Activated T-cell treated with anti-CD3 and anti-CD28 coated beads for 1 hour (primary cell): ENCODE measurements at regions not wholly inside any gene's neighbourhood (a gene's known extent, or its start where the extent isn't known, plus 50 kb on each side); places are given as distances from the start of the nearest gene placed in this dataset.

Source experiments
- DNase-seq: peaks from one replicate; pipeline ENCODE4 v3.0.0-alpha.2; 2020; ENCODE audit warnings: low read depth

DNA sequence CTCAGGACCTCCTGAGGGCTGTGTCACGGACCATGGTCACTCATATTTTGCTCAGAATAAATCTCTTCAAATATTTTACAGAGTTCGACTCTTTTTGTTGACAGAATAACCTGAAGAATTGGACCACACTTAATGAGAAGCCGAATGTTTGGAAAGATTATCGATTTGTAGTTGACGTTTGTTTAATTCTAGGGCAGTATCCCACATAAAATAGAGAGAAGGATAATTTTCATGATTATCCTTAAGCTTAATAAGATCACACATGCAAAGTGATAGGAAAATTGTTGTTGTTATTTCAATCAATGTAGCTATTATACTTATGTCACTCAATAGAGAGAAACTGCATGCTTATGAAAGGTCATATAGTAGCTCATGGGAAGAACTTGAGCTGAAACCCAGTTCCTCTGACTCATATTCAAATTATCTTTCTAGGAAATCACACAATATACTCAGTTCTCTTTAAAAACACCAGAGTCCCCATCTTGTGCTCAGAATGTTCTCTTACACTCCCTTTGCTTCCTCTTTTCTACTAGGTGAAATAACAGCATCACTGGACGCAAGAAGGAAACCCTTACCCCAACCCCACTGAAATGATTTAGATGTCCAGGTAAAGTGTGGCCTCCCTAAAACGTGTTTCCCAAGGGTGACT is 982.1 kb downstream of the TSN start:
- no peak for DNase-seq

DNA sequence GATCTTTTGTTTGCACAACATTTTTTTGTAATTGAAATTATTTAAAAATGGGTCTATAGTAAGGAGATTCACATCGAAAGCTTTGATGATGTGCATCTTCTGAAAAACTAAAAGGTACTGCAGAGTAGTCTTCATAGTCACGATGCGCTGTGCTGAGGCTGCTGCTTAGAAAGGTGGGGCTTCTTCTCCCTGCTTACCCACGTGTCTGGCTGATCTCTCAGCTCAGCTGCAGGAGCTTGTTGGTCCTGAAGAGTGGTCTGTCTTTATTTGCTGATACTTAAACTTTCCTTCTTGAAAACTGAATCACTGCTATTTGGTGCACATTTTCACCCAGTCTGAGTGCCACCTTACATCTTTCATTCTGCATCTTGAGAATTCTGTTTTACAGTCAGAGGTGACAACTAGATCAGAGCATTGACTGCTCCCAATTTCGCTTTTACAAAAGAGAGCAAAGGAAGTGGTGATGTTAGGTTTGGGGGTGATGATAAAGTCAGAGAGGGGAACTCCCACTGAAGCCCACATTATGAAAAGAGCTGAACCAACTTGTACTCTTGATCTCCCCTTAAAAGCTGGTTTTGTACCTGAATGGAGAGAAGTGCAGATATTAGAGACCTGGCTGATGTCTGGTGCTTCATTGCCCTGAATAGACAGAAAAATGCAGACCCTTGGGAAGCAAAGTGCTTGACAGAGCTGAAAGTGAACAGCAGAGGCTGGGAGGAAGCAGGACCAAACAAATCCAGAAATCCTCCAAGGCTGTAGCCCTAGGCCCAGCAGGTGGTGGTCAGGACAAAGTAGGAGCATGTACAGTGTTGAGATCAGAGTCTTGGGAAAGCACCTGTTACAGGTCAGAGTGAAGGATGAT is 984.5 kb downstream of the TSN start:
- no peak for DNase-seq

DNA sequence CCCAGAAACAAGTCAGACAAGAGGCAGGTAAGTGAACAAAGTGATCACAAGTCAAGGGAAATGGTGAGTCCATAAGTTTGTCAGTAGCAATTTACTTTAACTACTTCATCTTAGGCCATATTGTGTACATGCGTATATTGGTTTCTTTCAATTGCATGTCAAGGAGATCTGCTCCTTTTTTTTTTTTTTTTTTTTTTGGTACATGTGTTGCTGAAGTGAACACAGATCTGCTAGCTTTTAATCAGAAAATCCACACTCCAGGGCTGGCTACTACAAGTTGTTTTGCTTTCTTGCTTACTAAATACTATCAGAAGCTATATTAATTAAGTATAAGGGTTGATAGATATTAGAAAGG is 985.1 kb downstream of the TSN start:
- DNase-seq, result no peak

DNA sequence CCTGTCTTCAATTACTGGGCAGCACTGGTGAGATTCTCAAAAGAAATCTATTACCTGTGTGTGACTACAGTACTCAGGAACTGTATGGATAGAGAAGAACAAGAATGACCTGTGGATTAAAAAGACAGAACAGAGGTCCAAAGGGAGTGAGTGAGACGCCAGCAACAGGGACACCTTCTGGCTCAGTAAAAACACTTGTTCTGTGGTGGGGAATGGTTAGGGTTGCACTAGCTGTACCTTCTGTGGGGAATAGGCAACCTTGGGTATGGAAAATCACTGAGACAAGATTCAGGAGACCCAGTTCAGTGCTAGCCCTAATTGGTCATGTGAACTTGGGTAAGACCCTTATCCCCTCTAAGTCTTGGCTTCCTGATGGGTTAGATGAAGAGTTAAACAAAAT is 986.0 kb downstream of the TSN start:
- DNase-seq, result no peak

DNA sequence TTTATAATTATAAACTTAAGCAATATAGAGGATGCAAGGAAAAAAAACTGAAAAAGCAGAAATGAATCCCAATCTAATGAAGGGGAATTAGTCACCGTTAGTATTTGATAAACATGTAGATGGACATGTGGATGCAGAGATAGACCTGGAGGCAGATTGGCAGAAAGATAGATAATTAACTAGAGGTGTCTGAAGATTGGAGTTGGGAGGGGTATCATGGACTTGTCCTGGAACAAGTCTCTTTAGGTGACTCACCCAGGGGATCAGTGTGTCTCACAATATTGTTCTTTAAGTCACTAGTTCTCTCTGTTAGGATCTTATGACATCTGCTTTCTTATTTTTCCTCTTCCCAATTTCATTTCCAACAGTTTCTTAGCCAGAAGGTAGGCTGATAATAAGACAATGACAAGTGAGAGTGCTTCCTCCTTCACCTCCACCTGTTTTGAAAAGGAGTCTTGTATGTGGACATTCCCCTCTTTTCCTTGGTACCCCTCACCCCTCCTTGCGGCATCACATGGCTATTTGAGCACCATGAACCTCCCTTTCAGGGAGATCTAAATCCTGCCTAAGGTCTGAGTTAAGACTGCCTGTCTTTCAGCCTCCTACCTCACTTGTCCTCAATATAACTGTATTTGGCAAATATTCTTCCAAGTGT is 987.7 kb downstream of the TSN start:
- DNase-seq, result no peak

DNA sequence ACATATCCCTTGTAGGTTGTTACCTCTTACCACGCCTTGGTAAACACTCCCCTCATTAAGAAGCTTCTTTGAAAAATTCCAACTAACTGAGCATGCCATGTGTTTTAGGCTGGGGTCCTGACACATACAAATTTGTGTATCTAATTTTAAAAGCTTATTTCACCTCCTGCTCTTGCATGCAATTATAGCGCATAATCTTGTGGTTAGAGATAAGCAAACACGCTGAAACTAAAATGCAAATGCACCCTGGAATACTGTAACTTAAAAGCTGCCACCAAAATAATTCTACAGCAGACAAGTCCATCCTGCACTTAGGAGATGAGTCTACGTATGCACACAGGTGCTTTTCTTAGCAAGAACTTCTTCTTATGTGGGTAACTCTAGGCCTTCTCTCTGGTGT is 990.2 kb downstream of the TSN start:
- DNase-seq, result no peak

DNA sequence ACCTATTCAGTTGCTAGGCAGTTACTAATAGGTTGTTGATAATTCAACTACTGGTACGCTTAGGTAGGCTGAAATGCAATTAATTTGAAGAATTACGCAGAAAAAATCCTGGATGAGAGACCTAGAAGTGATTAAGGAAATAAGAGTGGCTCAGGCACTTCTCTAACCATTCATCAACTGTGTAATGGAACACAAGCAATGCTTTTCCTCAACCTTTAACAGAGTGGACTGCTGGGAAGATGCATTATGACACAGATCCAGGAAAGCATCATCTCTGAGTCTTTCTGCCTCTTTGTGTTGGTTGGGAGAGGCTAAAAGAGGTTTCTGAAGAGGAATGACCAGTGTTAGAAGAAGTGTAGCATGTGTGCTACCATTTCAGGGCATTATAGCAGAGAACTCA is 992.2 kb downstream of the TSN start:
- DNase-seq, result no peak

DNA sequence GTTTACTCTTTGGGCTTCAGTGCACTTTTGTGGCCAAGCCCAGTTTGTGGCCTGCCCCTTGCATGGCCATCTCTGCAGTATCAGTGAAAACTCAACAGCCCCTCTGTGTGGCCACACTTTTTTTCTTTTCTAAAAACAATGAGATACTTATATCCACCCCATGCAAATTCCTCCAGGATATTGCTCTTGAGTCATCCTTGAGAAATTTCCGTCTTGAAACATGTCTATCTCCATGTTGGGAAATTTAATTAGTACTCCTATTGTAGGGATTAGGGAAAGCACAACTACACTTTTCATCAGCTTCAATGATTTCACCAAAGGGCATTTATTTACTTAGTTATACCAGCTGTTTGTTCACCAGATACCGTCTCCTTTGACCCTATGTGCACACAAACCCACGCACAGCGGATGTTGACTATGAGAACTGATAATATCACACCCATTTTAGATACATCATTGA is 993.1 kb downstream of the TSN start:
- no peak for DNase-seq

DNA sequence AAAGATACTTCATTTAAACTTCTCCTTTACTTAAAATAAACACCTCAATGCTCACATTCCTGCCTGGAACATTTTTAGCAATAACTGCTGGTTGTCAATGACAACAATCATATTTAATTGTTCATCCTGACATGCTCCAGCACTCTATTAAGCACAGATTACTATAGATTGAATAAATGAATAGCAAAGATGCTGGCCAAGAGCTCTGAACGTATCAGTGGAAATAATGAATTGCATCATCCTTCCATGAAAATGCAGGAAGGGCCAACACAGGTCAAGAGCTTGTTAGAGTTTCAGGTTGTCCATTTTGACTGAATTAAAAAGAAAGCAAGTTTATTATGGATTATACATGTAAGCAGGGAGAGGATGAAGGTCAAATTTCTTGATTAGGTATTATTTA is 994.0 kb downstream of the TSN start:
- no peak for DNase-seq

DNA sequence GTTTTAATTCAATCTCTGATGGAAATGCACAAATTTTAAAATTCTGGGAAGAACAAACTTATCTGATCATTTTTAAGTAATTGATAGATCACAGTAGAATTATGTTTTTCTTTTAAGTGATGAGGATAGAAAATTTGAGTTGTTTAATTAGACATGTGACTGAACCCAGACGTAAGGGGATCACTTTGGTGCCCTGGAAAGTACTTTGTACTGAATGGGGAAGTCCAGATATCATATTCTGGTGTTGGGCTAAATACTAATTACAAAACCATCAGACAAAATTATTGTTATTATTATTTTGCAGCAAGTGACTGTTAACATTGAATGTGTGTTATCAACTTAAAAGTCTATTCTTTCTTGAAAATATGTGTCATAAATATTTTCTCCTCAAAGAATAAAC is 994.6 kb downstream of the TSN start:
- no peak for DNase-seq

DNA sequence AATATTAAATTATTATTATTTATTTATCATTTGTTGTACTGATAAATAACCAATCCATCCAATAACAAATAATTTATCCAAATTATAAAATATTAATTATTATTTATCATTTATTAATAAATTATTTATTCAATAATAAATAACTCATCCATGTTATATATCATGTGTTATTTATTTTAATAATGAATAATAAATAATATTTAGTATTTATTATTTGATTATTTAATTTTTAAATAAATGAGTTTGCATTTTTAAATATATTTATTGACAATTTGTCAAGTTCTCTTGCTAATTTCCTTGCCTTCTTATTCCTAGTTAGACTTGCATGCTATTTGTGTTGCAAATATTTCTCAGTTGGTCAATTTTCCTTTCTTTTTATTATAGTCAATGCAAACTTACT is 995.4 kb downstream of the TSN start:
- no peak for DNase-seq

DNA sequence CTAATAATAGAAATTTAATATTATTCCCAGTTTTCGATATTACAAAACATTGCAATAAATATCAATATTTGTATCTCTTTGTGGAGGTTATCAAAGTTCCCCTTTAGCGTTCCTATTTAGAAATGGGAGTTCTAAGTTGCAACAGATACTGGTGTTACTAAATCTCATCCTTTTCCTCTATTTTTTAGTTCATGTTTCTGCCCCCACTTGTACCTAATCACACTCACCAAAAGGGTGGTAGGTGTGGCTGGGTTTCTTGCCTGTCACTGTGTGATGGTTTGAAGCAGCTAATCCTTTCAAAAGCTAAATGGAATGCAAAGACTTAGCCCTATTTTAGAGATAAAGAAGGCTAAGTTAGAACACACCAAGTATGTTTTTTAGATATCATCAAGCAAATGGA is 997.9 kb downstream of the TSN start:
- no peak for DNase-seq

DNA sequence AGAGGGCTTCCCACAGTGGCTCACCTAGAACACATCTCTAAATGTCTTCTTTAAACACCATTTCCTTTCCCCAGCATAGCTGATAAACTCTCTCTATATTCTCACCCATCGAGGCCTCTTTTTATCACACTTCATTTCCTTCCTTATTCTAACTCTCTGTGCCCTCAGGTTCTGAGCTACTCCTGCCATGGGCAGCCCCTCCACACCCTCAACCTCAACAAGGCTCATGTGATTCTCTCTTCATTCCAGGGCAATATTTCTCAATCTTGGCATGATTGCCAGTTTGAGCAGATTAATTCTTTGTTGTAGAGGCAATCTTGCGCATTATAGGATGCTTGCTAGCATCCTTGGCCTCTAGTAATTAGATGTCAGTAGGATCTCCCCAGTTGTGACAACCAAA is 999.1 kb downstream of the TSN start:
- DNase-seq, result no peak

DNA sequence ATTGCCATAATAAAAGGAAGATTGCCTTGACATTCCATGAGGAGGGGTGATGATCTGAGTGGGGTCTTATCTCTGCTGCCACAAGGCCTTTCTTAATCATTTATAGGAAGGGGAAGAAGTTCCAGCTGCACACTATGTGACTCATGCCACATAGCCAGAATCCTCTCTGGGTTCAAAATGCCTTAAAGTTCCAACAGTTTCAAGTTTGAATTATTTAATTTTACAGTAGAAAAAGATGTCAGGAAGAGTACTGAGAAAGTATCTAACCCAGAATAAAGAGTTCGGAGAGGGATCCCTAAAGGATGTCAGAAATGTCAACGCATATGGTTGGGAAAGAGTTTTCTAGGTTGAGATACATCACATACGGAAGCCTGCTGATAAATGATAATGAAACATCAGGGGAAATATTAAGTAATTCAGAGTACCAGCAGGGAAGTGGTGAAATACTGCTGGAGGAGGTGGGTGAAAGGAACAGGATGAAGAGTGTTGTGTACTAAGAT is 999.9 kb downstream of the TSN start:
- no peak for DNase-seq

DNA sequence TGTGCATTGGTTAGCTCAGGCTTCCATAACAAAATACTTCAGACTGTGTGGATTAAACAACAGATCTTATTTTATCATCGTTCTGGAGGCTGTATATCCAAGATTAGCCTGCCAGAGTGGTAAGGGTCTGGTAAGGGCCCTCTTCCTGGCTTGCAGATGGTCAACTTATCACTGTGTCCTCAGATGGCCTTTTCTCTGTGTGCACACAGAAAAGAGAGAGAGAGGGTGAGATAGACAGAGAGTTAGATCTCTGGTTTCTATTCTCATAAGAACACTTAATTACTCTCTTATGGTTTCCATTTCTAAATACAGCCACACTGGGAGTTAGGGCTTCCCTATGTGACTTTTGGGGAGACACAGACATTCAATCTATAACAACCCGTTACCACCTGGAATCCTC is 1003.5 kb downstream of the TSN start:
- no peak for DNase-seq

DNA sequence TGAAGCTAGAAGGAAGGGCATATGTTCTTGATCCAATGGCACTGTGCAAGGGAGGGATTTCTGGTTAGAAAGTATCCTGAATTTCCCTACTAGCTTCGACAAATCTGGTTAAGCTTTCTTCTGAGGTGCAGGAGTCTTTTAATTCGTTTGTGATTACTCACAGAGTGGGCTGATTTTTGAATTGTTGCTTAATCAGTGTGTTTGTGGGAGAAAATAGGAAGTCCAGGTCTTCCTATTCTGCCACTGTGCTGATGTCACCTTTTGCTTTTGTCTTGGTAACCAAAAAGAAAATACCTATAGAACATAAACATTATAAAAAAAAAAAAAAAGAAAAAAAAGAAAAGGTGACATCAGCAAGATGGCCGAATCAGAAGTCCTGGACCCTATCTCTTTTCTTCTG is 1008.6 kb downstream of the TSN start:
- DNase-seq, result no peak

DNA sequence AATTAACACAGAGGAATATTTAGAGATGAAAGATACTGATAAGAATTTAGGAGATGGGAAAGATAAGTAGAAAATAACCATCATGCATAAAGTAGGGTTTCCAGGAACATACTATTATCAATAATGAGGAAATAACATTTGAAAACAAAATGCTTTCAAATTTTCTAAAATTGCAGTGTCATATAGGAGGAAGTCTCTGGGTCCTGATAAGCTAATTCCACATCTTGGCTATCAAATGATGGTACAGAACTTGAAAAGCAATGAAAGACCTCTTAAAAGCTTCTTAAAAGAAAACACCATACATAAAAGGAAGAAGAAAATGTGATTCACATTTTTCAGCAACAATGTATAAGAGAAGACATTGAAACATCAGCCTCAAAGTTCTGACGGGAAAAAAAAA is 1024.8 kb downstream of the TSN start:
- no peak for DNase-seq

DNA sequence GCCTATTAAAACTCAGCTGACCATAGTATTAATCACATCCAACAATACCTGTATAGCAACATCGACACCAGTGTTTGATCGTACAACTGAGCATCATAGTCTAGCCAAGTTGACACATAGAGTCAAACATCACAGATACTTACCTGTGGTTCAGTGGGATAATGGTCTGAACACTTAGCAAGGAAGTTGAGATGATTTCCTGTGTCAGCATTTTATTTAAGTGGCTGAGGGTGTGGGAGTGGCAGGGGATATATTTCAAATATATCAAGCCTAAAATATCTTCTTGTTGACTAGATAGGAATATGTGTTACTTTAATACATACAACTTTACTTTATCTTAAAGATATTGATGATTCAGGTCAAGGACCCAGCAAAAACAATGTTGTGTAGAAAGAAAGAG is 1038.6 kb downstream of the TSN start:
- DNase-seq, result no peak

DNA sequence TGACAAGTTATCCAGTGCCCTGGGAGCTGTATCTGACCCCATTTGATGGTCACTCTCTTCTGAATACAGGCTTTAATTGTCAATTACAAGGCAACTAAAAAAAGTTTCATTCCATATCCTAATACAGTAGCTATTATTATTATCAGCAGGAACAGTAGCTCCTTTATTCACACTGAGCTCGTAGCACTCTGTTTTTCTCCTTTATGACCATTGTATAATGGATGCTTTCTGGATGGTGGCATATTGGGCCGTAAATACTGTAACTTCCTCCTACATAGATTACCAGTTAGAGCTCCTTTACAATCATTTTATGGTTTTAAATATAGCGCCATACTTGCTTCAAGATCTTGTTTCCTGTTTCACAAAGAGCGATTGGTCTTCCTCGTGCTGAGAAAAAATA is 1040.3 kb downstream of the TSN start:
- DNase-seq, result no peak

DNA sequence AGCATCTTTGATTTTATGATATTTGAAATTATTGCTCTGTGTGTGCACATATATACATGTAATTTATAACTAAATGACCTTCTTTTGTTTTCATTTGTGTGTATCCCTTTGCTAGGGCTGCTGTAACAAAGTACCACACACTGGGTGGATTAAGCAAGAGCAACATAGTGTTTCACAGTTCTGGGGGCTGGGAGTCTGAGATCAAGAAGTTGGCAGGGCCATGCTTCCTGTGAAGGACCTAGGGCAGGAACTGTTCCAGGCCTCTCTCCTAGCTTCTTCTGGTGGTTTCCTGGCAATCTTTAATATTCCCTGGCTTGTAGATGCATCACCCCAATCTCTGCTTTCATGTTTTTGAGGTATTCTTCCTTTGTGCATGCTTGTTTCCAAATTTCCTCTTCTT is 1043.9 kb downstream of the TSN start:
- DNase-seq, result no peak

DNA sequence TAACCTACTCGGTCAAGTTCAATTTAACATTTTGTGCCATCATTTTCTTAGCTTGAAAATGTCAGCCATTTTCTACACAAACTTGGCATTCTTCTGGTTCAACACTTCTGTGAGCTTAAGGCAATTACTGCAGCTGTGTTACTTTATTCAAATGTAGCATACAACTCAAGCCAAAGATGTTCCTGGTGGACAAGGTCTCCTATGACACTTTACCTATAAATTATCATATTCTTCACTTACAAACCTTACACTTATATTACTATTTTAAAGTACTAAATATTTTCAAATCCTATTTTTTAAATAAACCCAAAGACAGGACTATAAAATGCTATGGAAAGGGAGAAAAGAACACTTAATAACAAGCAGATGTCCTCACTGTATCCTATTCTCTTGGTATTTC is 1045.3 kb downstream of the TSN start:
- no peak for DNase-seq

DNA sequence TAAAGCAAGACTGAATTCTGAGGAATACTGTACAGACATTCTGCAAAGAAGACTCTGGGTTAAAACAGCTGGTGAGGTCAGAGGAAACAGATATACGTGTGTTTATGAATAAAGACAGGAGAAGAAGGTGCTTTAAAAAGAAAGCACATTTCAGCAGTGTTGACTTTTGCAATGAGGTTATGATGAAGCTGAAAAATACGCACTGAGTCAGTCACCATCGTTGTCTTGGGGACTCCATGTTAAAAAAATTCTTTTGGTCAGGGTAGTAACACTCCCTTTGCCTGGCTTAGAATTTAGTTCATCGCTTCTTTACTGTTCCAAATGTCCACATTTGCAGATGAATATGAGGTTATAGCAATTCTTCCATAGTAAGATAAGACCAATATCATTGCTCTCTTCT is 1049.0 kb downstream of the TSN start:
- no peak for DNase-seq

DNA sequence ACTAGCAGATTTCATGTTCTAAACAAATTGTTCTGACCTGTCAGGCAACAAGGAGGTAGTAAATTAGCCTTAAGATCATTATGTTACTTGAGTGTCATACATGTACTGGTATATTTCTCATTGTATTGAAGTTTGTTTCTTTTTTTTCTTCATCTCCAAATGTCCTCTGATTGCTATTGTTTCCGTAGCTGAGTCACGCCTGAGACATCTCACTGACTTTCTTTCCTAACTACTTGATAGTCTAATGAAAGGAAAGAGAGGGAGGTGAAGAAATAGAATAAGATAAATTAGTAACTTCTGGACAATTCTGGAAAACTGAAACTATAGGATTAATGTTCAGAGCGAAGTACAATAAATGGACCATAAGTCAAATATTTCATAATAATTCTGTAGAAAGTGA is 1049.9 kb downstream of the TSN start:
- DNase-seq, result no peak
